ENCODE measurements at regions not wholly inside any gene's neighbourhood (a gene's known extent, or its start where the extent isn't known, plus 50 kb on each side); places are given as distances from the start of the nearest gene placed in this dataset.

DNA sequence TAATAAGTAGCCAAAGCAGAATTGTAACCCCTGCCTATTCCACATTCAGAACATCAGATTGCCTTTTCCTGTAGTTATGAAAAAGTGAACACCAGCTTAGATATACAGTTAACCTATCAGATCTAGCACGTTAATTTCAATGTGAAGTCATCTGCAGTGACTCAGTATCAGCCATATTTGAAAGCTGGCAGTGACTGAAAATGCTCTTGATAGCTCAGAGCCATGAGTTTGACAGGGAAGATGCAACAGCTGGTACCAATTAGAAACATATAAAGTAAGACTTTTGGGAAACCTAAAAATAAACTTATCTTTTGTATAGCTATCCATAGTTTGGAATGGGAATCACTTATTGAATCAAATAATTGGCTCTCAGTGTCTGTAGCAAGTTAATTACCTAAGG lies 284.1 kb upstream of the NPSR1 start:
- Histone ChIP-seq H3K4me1 (no peaks in the 10 kb centered on the region), H3K4me3 (no peak overlapping the region), H3K27me3 (no peaks in the 10 kb centered on the region), H3K36me3 (ENCODE audit: low read depth, missing control alignments) (no peaks in the 10 kb centered on the region), H3K27ac (no peak overlapping the region), H3K9me3 (no peaks in the 10 kb centered on the region)
- no peak for DNase-seq
- 64 to 74% methylated on average over 1 of the region's 1 CpG for WGBS, 2 donors
- intact Hi-C loops (cut with DNase I; ENCODE audit: low total_unique reads) = no loop called here
- TF ChIP-seq, protein P1, sequence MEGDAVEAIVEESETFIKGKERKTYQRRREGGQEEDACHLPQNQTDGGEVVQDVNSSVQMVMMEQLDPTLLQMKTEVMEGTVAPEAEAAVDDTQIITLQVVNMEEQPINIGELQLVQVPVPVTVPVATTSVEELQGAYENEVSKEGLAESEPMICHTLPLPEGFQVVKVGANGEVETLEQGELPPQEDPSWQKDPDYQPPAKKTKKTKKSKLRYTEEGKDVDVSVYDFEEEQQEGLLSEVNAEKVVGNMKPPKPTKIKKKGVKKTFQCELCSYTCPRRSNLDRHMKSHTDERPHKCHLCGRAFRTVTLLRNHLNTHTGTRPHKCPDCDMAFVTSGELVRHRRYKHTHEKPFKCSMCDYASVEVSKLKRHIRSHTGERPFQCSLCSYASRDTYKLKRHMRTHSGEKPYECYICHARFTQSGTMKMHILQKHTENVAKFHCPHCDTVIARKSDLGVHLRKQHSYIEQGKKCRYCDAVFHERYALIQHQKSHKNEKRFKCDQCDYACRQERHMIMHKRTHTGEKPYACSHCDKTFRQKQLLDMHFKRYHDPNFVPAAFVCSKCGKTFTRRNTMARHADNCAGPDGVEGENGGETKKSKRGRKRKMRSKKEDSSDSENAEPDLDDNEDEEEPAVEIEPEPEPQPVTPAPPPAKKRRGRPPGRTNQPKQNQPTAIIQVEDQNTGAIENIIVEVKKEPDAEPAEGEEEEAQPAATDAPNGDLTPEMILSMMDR (IDR thresholded peaks at IDR 0.05) = no peak
- no peak for TF ChIP-seq POLR2A (IDR thresholded peaks at IDR 0.05)

DNA sequence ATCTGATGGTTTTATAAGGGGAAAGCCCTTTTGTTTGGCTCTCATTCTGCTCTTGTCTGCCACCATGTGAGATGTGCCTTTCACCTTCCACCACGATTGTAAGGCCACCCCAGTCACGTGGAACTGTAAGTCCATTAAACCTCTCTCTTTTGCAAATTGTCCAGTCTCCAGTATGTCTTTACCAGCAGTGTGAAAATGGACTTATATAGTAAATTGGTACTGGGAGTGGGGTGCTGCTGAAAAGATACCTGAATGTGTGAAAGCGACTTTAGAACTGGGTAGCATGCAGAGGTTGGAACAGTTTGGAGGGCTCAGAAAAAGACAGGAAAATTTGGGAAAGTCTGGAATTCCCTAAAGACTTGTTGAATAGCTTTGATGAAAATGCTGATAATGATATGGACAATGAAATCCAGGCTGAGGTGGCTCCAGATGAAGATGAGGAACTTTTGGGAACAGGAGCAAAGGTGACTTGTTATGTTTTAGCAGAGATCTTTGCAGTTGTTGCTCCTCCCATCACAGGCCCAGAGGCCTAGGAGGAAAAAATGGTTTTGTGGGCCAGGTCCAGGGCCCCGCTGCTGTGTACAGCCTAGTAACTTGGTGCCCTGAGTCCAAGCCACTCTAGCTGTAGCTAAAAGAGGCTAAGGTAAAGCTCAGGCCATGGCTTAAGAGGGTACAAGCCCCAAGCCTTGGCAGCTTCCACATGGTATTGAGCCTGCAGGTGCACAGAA lies 275.7 kb upstream of the NPSR1 start:
- no peak overlapping the region for H3K27ac ChIP-seq
- H3K27me3 ChIP-seq = no peaks in the 10 kb centered on the region
- no peaks in the 10 kb centered on the region for H3K9me3 ChIP-seq
- H3K4me1 ChIP-seq = no peaks in the 10 kb centered on the region
- DNase-seq = no peak
- no peaks in the 10 kb centered on the region for H3K36me3 ChIP-seq (ENCODE audit: low read depth, missing control alignments)
- TF ChIP-seq, protein P1 (IDR thresholded peaks at IDR 0.05) = no peak
- no peak for TF ChIP-seq POLR2A (IDR thresholded peaks at IDR 0.05)
- H3K4me3 ChIP-seq = no peak overlapping the region
- WGBS, 2 donors = 79 to 85% methylated on average over 4 of the region's 4 CpGs
- intact Hi-C loops (cut with DNase I; ENCODE audit: low total_unique reads) = no loop called here

DNA sequence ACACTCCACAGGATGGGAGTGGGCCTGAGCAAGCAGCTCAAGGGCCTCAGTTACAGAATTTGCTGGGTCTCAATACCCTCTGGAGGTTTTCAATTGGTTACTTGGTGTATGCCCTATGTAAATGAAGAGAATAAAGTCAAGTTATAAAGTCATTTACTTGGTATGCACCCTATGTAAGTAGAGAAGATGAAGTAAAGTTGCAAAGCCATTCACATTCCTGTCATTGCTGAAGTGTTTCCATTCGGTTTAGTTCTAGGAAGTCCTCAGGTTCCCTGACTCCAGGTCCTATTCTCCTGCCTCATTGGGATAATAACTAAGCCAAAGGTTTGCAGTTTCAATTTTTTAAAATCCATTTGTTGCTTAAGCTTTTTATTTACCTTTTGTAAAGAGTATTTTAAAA lies 272.6 kb upstream of the NPSR1 start:
- DNase-seq = no peak
- Histone ChIP-seq H3K27me3 (no peaks in the 10 kb centered on the region), H3K4me1 (no peaks in the 10 kb centered on the region), H3K36me3 (ENCODE audit: low read depth, missing control alignments) (no peaks in the 10 kb centered on the region), H3K4me3 (no peak overlapping the region), H3K9me3 (no peaks in the 10 kb centered on the region), H3K27ac (no peak overlapping the region)
- TF ChIP-seq POLR2A (IDR thresholded peaks at IDR 0.05) = no peak
- TF ChIP-seq, protein P1 (IDR thresholded peaks at IDR 0.05) = no peak
- intact Hi-C loops (cut with DNase I; ENCODE audit: low total_unique reads) = no loop called here
- WGBS, 2 donors = 37 to 44% methylated on average over 1 of the region's 1 CpG

DNA sequence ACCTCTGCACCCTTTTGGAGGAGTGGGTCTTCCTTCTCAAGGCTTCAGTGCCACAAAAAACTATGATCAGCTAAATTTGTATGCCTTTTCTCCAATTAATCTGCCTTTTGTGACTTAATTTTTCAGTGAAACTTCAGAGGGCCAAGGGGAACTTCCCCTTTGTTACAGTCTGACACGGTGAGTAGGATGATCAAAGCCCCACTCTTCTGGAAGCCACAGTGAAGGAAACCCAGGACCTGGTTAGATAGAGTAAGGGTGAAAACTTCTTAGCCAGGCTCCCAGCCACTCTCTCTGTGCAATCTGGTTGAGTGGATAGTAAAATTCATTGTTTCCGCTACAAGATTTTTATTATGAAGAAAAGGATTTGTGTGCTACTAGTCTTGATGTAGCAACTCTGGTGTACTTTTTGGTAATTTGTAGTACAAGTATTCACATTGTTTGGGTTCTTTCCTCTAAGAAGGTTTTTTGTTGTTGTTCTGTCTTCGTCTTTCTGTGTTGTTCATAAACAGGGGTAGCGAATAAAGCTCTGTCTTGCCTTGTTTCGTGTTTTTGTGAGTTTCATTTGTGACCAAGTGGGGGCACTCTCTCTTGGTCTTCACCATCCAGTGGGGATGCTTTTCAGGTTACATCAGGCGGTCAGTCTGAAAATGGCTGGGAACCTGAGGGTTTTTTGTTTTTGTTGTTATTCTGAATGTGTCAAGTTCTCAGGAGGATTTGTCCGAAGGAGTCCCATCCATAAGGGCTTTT lies 268.5 kb upstream of the NPSR1 start:
- DNase-seq = no peak
- no peak for TF ChIP-seq POLR2A (IDR thresholded peaks at IDR 0.05)
- TF ChIP-seq, protein P1 (IDR thresholded peaks at IDR 0.05) = no peak
- Histone ChIP-seq H3K9me3 (no peaks in the 10 kb centered on the region), H3K36me3 (ENCODE audit: low read depth, missing control alignments) (no peaks in the 10 kb centered on the region), H3K4me3 (no peak overlapping the region), H3K27ac (no peak overlapping the region), H3K27me3 (no peaks in the 10 kb centered on the region), H3K4me1 (no peaks in the 10 kb centered on the region)
- 90 to 93% methylated on average over 7 of the region's 7 CpGs for WGBS, 2 donors
- intact Hi-C loops (cut with DNase I; ENCODE audit: low total_unique reads) = no loop called here

Data from testis (tissue), 2 donors.